ENCODE measurements at regions not wholly inside any gene's neighbourhood (a gene's known extent, or its start where the extent isn't known, plus 50 kb on each side); places are given as distances from the start of the nearest gene placed in this dataset.
"Not testable (repeated sequence)": the region's sequence is repeated elsewhere in the genome, so short reads cannot be mapped to it uniquely, and the experiment has no call there.

DNA sequence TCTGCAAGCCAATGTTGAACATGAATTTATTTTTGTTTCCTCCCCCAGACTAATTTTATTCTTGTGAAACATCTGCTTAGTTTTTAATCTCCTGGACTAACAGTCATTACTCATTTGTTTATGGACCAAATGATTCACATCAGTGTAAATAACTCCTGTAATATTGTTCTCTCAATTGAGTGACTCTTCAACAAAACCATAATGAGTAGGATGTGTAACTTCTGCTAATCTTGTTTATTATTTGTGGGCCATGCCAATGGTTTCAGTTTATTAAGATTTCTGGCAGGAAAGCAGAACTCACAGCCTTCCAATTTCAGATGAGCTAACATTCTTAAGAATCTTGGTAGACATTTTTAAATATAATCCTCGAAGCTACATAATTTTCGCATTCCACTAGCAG, 1216.3 kb upstream of the GOT2 start:
- no peak for DNase-seq

DNA sequence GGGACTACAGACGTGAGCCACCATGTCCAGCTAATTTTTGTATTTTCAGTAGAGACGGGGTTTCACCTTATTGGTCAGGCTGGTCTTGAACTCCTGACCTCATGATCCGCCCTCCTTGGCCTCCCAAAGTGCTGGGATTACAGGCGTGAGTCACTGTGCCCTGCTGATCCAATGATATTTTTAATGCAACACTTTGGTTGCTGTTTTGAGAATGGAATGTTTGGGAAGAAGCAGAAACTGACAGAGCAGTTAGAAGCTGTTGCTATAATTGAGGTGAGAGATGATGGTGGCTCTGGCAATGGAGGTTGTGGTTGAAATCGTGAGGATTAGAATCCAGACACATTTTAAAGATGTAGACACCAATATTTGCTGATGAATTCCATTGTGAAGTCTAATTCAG, 1209.9 kb upstream of the GOT2 start:
- not testable (repeated sequence) for DNase-seq

DNA sequence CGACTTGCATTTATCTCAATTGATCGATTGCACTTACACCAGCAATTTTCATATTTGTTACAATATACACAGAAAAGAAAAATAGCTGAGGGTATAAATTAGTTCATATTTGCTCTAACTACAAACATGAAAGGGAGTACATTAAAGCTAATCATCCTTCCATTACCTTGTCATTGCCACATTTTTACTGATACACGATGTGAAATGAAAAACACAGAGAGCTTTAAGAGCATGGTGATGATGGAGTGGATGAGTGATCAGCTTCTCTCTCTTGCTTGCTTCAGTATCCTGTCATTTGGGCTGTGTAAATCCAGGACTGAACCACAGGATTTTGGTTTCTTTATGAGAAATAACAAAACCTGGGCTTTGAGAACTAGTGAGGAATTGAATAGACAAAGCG, 1207.5 kb upstream of the GOT2 start:
- DNase-seq = no peak

DNA sequence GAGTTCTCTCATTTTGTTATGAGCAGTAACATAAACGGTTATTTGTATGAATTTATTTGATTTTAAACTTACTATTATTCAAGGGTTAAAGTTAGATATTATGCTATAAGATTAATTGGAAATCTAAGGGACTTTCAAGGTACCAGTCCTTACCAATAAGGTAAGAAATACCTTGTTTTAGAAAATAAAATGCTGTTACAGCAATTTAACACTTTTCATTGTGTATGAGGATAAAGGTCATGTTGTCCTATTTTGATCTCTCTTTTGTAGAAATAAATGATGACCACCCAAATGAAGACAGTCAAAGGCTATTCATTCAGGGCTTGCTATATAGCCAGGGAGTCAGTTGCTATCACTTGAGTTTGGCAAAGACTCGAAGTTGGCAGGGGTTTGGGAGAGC, 1185.9 kb upstream of the GOT2 start:
- no peak for DNase-seq

DNA sequence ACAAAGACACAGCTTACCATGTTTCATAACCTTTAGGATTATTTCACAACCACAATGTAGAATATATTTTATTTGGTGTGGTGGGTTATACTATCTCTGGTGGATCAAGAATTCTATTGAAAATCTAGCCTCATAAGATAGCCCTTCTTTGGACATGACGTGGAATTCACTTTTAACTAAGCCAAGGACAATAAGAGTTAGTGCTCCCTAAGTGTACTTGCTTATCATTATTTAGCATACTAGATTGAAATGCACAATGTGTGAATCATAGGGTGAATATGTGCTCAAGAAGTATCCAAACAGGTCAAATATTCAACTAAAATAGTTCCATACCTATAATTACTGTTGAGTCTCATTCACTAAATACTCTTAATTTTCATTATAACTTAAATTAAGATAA, 1179.5 kb upstream of the GOT2 start:
- DNase-seq = no peak

DNA sequence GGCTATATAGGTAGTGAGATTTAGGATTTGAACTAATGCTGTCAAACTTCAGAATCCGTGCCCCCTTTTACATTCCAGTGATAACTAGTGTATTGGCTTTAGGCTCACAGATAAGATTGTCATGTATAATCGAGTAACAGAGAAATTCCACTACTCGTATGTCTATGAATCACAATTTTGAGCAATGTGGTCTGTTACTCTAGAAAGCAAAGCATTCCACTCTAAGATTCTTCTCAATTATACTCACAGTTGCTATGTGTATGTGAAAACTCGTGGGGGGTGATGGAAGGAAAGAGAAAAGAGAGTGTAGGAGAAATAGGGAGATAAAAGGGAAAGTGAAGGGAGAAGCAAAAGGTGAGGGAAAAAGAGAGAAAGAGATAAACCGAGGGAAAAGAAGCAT, 1175.1 kb upstream of the GOT2 start:
- no peak for DNase-seq

DNA sequence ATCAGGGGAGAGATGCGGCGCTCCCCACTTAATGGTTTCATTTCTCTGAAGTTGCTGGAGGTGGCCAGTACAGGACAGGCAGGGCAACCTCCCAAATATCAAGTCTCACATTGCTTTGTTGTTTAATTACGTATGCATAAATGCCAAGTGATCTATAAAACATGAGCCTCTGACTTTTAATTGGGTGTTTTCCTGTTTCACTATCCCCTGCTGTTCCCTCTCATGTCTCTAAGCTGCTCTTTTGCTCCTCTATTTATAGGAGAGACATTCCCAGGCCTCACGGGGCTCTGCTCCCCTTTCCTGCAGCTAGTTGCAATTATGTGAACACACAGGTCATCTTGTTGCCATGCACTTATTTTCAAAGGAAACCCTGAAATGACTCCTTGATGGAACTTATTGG, 1173.5 kb upstream of the GOT2 start:
- DNase-seq = no peak

DNA sequence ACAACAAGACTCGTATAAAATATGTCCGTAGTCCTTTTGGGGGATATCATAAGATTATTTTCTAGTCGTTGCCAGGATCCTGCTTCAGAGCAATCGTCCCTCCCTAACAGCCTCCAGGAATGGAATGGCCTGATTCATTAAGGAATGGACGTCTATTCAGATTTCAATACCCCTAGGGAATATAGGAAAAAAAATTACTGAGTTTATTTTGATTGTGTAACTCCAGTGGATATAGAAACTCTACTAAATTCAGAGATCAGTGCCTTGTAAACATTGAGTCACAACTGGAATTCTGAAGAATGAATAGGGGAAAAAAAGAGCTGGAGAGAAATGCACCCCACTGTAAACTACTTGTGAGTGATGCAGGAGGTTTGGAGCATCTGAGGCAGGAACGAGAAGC, 1171.5 kb upstream of the GOT2 start:
- no peak for DNase-seq

DNA sequence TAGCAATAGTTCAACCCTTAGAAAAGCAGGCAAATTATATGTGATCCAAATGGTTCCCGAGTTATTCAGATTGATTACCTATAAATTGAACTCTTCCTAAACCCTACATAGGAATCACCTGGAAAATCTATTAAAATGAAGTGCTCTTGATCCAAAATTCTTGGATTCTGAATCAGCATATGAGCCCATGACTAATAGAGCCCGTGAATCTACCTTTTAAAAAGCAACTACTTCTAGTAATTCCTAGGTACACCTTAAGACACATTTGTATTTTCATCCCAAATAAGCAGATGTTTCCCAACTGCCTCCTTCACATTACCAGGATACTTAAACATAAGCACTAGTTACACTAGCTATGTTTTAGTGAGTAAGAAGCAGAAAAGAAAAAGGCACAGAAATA, 1171.0 kb upstream of the GOT2 start:
- DNase-seq = no peak

DNA sequence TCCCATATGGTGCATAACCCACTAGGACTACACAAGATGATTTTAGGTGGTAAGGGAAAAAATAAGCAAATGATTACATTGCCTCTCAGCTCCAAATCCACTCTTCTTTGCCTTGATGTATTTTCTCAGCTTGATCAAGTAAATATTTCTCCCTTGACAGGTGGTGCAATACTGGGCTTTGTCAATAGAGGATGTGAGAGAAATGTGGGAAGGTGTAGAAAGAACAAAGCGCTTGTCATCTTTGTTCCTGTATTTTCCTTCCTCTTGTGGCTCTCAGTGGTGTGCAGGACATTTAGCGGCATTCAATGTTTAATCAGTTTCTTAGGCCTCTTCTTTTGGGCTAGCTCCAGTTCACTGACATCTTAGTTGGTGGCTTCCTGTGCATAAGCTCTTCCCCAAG, 1165.8 kb upstream of the GOT2 start:
- DNase-seq = peak in 3 of 4 experiments; percentile 2 to 20 (median 2)

DNA sequence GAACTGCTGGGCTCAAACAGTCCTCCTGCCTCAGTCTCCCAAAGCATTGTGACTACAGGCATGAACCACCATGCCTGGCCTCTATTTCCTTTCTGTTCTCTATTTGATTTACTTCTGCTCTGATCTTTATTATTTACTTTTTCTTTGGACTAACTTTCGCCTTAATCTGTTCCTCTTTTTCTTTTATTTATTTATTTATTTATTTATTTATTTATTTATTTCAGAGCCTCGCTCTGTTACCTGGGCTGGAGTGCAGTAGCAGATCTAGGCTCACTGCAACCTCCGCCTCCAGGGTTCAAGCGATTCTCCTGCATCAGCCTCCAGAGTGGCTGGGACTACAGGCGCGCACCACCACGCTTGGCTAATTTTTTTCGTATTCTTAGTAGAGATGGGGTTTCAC, 1158.3 kb upstream of the GOT2 start:
- no peak for DNase-seq

DNA sequence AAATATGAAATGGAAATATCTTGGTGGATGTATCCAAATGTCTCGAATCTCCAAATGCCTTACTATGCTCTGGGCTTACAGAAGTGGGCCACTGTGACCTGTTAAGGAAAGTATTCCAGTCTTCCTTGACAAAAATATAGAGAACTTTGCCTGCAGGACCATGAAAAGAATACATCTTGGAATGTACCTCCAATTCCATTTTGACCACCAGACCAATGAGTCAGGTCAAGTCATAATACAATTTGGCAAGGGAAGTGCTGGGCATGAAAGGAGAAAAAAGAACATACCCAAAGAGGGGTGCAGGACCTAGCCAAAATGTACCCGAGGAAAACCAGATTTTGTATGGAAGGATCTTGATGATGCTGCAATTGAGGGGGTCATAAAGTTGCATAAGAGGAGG, 1153.7 kb upstream of the GOT2 start:
- no peak for DNase-seq

DNA sequence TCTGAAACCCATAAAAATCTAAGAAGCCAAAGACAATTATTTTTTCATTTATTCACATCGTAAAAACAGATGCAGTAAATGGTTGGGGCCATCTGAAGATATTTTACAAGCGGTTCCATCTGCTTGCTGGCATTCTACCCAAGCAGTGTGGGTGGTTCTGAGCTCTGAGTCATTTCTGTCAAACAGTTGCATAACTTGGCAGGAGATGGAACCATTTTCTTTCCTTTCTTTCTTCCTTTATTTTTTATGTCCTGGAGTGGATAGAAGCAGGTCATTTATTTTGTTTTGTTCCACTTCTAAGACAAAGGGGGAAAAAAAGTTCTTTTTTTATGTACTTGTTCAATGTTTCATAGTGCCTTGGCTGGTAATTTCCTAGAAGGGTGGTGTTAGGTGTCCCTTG, 1151.9 kb upstream of the GOT2 start:
- peak; percentile 2 to 45 (median 26) for DNase-seq

DNA sequence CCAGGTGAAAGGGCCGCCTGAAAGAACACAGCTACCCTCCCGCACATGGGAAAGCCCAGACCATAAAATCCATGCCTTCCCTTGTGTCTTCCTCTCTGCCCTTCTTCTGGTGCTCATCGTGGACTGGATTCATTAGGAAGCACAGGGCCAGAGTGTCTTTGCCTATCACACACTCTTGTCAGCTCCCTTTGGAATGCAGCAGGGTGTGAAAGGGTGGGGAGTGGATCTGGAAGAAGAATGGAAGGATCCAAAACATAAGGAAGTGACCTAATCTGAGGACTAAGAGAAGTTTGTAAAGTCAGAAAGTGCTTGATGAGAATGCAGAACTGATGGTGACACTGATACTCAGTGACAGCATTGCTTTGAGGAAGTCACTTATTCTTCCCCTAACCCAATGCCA, 1147.3 kb upstream of the GOT2 start:
- DNase-seq = peak in 2 of 4 experiments; percentile 4 to 35

DNA sequence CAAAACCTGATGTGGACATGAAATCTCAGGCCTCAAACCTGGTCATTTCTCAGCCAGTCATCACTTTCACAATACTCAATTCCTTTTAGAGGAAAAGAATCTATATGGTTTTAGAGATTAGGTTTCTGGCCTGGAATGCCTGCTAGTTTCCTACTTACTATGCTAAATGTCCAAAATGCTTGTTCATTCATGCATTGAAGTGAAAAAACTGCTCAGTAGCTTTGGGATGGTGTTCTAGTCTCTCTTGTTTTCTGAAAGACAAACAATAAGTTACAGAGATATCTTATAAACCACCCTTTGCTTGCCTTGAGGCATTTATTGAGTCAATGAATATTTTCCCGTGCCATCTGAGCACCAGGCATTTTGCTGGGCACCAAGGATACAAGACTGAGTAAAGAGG, 1146.5 kb upstream of the GOT2 start:
- DNase-seq = no peak

DNA sequence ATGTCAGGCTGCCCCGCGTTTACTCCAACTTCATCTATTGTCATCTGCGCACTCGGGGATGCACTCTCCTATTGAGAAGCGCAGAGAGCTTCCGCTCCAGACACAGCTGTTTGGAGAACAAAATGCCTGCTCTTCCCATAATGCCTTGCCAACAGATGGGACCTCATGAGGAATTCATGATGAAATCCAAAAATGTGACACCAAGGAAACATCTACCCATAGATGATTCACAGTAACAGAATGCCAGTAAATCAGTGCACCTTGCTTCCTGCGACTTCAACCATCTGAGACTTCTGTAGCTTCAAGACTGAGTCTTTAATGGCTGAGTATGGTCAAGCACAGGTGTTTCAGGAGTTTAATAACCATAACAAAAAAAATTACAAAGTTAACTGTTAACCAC, 1144.9 kb upstream of the GOT2 start:
- no peak for DNase-seq

DNA sequence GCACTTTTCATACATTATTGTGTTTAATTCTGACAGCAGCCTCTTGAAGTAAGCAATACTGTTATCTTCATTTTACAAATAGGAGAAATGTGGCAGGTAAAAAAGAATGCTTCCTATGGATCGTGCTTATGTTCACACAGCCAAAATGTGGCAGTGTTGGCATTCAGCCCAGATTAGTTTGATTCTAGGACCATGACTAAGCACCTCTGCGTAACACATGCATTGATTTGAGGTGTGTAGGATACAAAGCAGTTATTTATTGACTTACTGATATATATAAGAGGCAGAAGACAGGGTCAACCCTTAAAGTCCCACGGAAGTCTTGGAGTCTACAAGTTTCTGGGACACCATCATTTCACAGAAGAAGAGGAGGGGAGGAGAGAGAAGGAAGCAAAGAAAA, 1144.4 kb upstream of the GOT2 start:
- DNase-seq = no peak

DNA sequence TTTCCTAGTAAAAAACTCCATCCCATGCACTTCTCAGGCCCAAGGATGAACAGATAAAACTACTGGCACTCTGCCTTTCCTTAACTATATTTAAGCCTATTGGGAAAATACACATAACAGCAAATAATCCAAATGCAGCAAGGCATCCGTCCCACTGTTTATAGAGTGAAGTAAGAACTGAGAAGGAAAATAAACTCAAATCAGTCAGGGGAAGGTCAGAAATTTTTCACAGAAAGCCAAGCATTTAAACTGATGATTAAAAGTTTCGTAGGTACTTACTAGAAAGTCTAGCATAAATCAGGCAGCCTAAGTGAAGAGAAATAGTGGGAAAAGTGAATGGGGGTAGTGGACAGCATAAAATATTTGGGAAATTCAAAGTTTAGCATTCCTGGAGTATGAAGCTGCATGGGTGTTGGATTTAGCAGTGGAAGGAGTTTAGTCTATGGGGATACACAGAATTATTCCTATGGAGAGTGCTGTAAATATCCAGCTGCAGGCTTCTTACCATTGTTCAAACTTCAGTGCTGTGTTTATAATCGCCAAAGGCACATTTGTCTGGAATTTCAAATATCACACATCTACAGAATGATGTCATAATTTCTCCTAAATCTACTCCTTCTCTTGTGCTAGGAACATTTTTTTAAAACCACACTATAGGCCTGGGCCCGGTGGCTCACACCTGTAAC, 1131.0 kb upstream of the GOT2 start:
- no peak for DNase-seq

DNA sequence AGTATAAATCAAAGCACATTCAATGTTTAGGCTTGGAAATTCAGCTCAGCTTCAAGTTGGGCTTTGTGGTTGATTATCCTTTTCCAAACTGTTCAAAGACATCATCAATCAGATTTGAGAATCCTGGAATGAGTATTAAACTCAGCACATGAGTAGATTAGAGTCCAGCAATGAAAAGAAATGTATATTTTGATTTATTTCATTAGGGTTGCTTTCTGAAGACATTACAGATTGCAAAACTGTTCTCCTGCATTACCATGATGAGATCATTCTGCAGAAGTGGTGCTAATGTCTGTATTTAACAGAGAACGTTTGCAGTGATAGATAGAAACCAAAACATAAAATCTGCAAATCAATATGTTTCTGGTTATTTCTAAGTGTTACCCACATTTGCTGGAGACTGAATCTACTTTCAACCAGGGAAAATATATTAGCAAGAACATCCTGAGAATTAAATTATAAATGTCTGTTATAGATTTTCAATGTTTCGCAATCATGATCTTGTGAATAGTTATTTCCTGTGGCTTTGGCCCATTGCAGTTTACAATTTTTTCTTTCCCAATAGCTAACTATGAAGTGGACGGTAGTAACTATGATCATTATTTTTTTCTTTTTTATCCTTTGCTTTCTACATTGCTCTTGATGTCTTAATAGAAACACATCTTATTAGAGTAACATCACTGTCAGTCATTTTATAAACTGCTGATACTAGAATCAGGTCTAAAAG, 1125.7 kb upstream of the GOT2 start:
- peak in 1 of 4 experiments; percentile 1 for DNase-seq

DNA sequence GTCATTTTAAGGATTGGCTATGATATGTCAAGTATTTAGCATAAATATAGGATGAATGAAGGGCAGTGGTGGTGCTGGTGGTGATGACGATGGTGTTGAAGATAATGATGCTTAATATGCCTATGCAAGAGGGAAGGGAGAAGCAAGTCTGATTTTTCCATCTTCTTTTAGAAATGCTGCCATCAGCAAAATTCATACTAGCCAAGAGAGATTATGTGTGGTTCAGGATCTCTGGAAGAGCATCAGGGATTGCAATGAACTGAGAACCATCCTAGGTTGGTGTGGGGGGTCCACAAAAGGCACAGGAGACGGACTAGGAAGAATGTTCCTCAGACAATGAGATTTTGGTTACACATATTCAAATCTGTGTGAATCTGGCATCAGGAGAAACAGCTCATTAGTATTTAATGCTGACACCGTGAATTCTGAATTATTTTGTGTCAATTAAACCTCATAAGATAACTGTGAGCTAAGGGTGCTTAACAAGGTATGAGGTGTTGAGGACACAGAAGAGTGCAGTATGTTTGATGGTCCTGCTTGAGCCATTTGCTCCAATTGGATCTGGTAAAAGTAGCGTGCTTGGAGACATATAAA, 1120.8 kb upstream of the GOT2 start:
- DNase-seq = no peak

DNA sequence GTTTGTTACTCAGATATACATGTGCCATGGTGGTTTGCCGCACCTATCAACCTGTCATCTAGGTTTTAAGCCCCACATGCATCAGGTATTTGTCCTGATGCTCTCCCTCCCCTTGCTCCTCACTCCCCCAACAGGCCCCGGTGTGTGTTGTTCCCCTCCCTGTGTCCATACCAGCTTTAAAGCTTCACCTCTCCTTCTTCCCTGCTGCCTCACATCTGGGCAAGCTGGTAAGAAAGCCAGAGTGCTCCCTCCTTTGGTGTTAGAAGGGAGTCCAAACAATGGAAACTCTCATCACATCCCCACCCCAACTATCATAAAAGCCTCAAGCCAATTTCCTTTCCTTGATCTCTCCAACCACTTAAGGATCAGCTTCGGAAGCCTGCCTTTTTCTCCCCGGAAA, 1115.6 kb upstream of the GOT2 start:
- no peak for DNase-seq

DNA sequence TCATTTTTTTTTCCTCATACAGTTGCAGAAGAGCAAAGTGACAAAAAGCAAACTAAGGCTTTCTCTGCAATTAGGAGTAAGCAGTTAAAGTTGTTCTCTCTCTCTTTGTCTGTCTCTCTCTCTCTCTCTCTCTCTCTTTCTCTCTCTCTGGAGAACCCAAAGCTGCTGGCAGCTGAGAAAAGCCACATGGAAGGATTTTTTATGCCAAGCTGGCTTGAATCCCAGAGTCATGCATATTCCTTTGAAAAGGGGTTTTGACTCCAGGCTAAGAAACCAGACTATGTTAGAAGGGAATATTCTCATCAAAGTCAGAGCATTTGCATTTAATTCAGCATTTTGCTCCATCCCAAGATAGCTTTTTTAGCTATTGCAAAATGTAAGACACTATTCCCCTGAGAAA, 1114.2 kb upstream of the GOT2 start:
- DNase-seq = no peak

DNA sequence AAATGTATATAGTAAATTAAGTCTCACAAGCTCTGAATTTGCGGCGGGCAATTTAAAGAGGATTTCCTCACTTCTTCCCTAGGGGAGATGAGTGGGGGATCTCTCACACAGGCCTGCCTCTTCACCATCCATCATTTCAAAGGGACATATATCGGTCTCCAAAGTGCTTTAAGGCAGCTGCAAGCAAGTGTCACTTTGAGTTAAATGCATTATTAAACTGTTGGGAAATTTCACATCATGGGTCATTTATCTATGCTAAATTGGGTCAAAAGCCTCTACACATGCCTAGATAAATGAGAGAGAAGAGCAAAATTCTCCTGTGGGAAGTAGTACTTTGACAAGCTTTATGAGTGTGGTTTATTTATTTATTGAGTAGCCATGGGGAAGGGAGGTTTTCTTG, 1106.1 kb upstream of the GOT2 start:
- DNase-seq = no peak

DNA sequence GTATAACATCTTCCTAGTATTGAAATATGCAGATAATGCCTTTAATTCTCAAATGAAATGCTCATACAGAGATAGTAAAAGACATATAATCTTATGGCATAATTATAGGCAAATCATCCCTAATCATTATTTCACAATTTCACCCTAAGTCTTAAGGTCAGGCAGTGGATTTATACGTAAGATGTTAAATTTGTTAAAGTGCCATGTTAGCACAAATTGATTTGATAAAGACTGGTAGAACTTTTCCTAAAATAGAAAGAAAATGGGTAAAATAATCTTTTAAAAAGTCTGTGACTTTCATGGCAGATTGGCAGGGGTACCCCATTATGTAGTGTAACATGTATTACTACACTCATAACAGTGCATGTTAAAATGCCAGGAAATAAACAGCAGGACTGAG, 1092.7 kb upstream of the GOT2 start:
- no peak for DNase-seq
